GM23338 (cell line): ENCODE measurements at regions not wholly inside any gene's neighbourhood (a gene's known extent, or its start where the extent isn't known, plus 50 kb on each side); places are given as distances from the start of the nearest gene placed in this dataset.

Source experiments
- ATAC-seq: fragments of 200-7000 bp; cut with Tn5 transposase; 3 replicates; pipeline ENCODE4 v1.9.1; 2020
- DNase-seq: peaks from one replicate; pipeline ENCODE4 v3.0.0-alpha.2; 2015; ENCODE audit warnings: low spot score
- H2AFZ ChIP-seq: fragments of 200-600 bp; sonication (generic); 2 replicates; pipeline ENCODE4 v1.8.0; 2016; ENCODE audit warnings: antibody characterized with exemption, mild to moderate bottlenecking, moderate library complexity
- H3F3A ChIP-seq: fragments of 200-600 bp; sonication (generic); replicated peaks from 2 replicates; pipeline ENCODE4 v1.8.0; 2017; ENCODE audit warnings: antibody characterized with exemption, mixed run types, low read depth
- H3K27ac ChIP-seq: fragments of 200-600 bp; sonication (generic); 2 replicates; pipeline ENCODE4 v1.6.1; 2016; ENCODE audit warnings: low read depth
- H3K27me3 ChIP-seq: fragments of 200-600 bp; sonication (generic); 2 replicates; pipeline ENCODE4 v1.8.0; 2016; ENCODE audit warnings: mild to moderate bottlenecking, mixed run types, moderate library complexity; ENCODE audit not compliant: insufficient read depth
- H3K36me3 ChIP-seq: fragments of 200-600 bp; sonication (generic); 2 replicates; pipeline ENCODE4 v1.8.0; 2016; ENCODE audit warnings: mild to moderate bottlenecking; ENCODE audit not compliant: insufficient read depth
- H3K4me1 ChIP-seq: fragments of 200-600 bp; sonication (generic); 2 replicates; pipeline ENCODE4 v1.8.0; 2016; ENCODE audit warnings: mild to moderate bottlenecking, moderate library complexity; ENCODE audit not compliant: insufficient read depth
- H3K4me2 ChIP-seq: fragments of 200-600 bp; sonication (generic); 2 replicates; pipeline ENCODE4 v1.7.1; 2017; ENCODE audit warnings: mixed run types
- H3K4me3 ChIP-seq: fragments of 200-600 bp; sonication (generic); 2 replicates; pipeline ENCODE4 v1.6.1; 2016; ENCODE audit warnings: mixed run types
- H3K79me2 ChIP-seq: fragments of 200-600 bp; sonication (generic); replicated peaks from 2 replicates; pipeline ENCODE4 v1.8.0; 2017; ENCODE audit warnings: mild to moderate bottlenecking; ENCODE audit not compliant: insufficient read depth
- H3K9me2 ChIP-seq: fragments of 200-600 bp; sonication (generic); 2 replicates; pipeline ENCODE4 v1.8.0; 2017; ENCODE audit not compliant: insufficient read depth
- H4K20me1 ChIP-seq: fragments of 200-600 bp; sonication (generic); replicated peaks from 2 replicates; pipeline ENCODE4 v1.8.0; 2017; ENCODE audit warnings: mild to moderate bottlenecking; ENCODE audit not compliant: insufficient read depth
- H3K27ac Mint-ChIP-seq: 2 replicates; pipeline ENCODE4 v1.8.0; 2020; ENCODE audit warnings: inconsistent platforms, mild to moderate bottlenecking, moderate library complexity, mixed read lengths
- H3K27me3 Mint-ChIP-seq: 3 replicates; pipeline ENCODE4 v1.8.0; 2022; ENCODE audit warnings: low read depth, mild to moderate bottlenecking, moderate library complexity, mixed read lengths, inconsistent platforms; ENCODE audit not compliant: insufficient read depth, poor library complexity
- H3K36me3 Mint-ChIP-seq: 3 replicates; pipeline ENCODE4 v1.8.0; 2021; ENCODE audit warnings: low read depth, mild to moderate bottlenecking, inconsistent platforms, moderate library complexity, mixed read lengths
- H3K4me1 Mint-ChIP-seq: 3 replicates; pipeline ENCODE4 v1.8.0; 2020; ENCODE audit warnings: mild to moderate bottlenecking, inconsistent platforms, mixed read lengths
- H3K4me3 Mint-ChIP-seq: 3 replicates; pipeline ENCODE4 v1.8.0; 2021; ENCODE audit warnings: moderate library complexity, mild to moderate bottlenecking, inconsistent platforms, mixed read lengths
- H3K9me3 Mint-ChIP-seq: 3 replicates; pipeline ENCODE4 v1.8.0; 2020; ENCODE audit warnings: moderate library complexity, mild to moderate bottlenecking, inconsistent platforms, mixed read lengths
- CREB1 ChIP-seq: fragments of 250-450 bp; sonication (Bioruptor Pico); IDR thresholded peaks from 2 replicates; pipeline ENCODE4 v1.5.0; 2020; ENCODE audit warnings: low read depth, mild to moderate bottlenecking, moderate library complexity
- CTCF ChIP-seq, 2 experiments: fragments of 200-600 bp in 1 of 2; sonication (generic) in 1 of 2; conservative IDR thresholded peaks; 2 replicates each; pipeline versions ENCODE4 v1.5.1 to v1.6.1; 2016 to 2017; ENCODE audit warnings: antibody characterized with exemption in 2 of 2, low read depth in 2 of 2, mild to moderate bottlenecking in 2 of 2, moderate library complexity in 1 of 2
- ETS1 ChIP-seq: IDR thresholded peaks from 2 replicates; pipeline ENCODE4 v1.6.1; 2016; ENCODE audit warnings: antibody characterized with exemption
- EZH2 ChIP-seq: fragments of 200-600 bp; sonication (generic); IDR thresholded peaks from one replicate; pipeline ENCODE4 v1.8.0; 2017; ENCODE audit warnings: antibody characterized with exemption, mild to moderate bottlenecking, low read depth; ENCODE audit not compliant: unreplicated experiment
- EZH2phosphoT487 ChIP-seq: fragments of 200-600 bp; sonication (generic); IDR thresholded peaks from one replicate; pipeline ENCODE4 v1.8.1; 2018; ENCODE audit warnings: antibody characterized with exemption; ENCODE audit not compliant: unreplicated experiment
- NANOG ChIP-seq: IDR thresholded peaks from 2 replicates; pipeline ENCODE4 v1.6.1; 2016; ENCODE audit warnings: antibody characterized with exemption, borderline replicate concordance
- POLR2AphosphoS5 ChIP-seq: IDR thresholded peaks from 2 replicates; pipeline ENCODE4 v1.6.1; 2016; ENCODE audit warnings: antibody characterized with exemption, low read depth
- STAT1 ChIP-seq: IDR thresholded peaks from one replicate; pipeline ENCODE4 v1.6.1; 2016; ENCODE audit warnings: antibody characterized with exemption; ENCODE audit not compliant: unreplicated experiment
- ZNF114 ChIP-seq: fragments of 250-450 bp; sonication (Bioruptor Pico); IDR thresholded peaks from 2 replicates; pipeline ENCODE4 v1.5.0; 2020; ENCODE audit warnings: mild to moderate bottlenecking, moderate library complexity
- ZNF462 ChIP-seq: fragments of 250-450 bp; sonication (Bioruptor Pico); IDR thresholded peaks from 2 replicates; pipeline ENCODE4 v1.5.0; 2020; ENCODE audit warnings: mild to moderate bottlenecking, moderate library complexity

- no peak for ATAC-seq
Observed at GRCh38 chr1:17878837-17879236, 123.7 kb downstream of the ACTL8 start.

More at GRCh38 chr1:17878837-17879236, 123.7 kb downstream of the ACTL8 start:
- H4K20me1 ChIP-seq = no peaks in the 10 kb centered on the region; the same call in 1 of the 2 replicates
- Mint-ChIP-seq H3K36me3 (no peaks in the 10 kb centered on the region; the same call in 2 of the 3 replicates), H3K4me1 (peaks cover 8% of the 10 kb centered on the region), H3K27ac (no peak overlapping the region), H3K27me3 (peaks cover 7% of the 10 kb centered on the region), H3K4me3 (no peak overlapping the region), H3K9me3 (no peaks in the 10 kb centered on the region; the same call in 2 of the 3 replicates)
- H3K4me1 ChIP-seq = peaks cover 9% of the 10 kb centered on the region
- H3K36me3 ChIP-seq = no peaks in the 10 kb centered on the region
- TF ChIP-seq ZNF462 (CRISPR knock-in tag) (no peak), ETS1 (no peak), NANOG (no peak), POLR2AphosphoS5 (no peak), CREB1 (CRISPR knock-in tag) (no peak), ZNF114 (CRISPR knock-in tag) (no peak), EZH2phosphoT487 (no peak), CTCF (conservative IDR thresholded peaks at IDR 0.05; ENCODE audit: low read depth in 2 of 2) (no peak), EZH2 (no peak), STAT1 (no peak)
- H3K4me2 ChIP-seq = no peak overlapping the region
- H3F3A ChIP-seq = no peaks in the 10 kb centered on the region
- no peaks in the 10 kb centered on the region for H3K9me2 ChIP-seq
- no peak overlapping the region for H3K4me3 ChIP-seq
- no peak for DNase-seq
- H3K27ac ChIP-seq = no peak overlapping the region
- H3K27me3 ChIP-seq = no peaks in the 10 kb centered on the region
- no peaks in the 10 kb centered on the region for H3K79me2 ChIP-seq
- H2AFZ ChIP-seq = no peak overlapping the region
